Right hindlimb (tissue), 1 donor: ENCODE measurements at regions not wholly inside any gene's neighbourhood (a gene's known extent, or its start where the extent isn't known, plus 50 kb on each side); places are given as distances from the start of the nearest gene placed in this dataset.
"Not testable (repeated sequence)": the region's sequence is repeated elsewhere in the genome, so short reads cannot be mapped to it uniquely, and the experiment has no call there.

Experiments
- DNase-seq: peaks from one replicate; pipeline ENCODE4 v3.0.0-alpha.2; 2018

DNA sequence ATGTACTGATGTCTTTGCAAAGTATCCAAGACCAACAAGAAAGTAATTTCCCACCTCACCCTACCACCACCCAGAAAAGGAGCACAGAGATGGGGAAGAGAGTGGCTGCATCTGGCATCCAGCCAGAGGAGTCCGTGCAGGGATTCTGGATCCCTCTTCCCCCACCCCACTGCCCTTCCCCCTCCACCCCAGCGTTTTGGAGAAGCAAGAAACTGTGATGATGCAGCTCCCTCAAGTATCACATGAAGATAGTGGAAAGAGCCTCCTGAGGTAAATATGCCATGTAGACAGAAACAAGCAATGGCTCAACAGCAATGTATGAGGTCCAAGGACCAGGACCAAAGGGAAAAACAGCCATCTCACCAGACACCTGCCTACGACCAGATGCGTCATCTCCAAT lies 153.8 kb downstream of the DEPDC1B start:
- DNase-seq, result no peak

DNA sequence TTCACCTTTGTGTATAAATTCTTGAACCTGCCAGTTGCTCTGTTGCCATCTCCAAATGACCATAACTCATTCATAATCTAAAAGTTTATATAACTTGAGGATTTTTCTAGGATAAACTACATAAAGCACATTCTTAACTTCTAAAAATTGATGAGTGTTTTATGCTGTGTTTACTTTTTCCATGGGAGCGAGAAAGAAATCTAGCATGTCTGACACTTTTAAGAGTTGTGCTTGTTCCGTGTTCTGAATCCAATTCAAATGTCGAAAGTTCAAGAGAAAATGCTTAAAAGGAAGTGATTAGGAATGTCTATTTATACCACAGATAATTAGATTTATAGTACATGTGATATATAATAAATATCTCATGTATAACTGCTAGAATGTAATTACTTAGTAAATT lies 154.4 kb downstream of the DEPDC1B start:
- no peak for DNase-seq

DNA sequence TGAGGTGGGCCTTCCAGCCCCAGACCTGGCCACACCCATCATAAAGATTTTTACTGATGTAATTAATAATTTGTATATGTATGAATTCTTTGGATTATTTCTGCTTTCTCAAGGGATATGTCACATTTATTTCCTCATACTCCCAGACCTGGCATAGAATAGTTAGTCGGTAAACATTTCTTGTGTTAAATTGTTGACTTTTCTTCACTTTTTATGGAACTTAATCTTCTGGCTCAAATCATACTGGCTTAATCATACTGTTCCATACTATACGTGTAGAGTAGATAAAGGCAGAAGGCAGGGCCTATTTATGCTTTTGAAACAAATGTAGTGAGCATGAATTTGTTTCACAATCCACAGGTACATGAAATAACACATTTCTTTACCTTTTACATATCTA lies 155.8 kb downstream of the DEPDC1B start:
- DNase-seq, result no peak

DNA sequence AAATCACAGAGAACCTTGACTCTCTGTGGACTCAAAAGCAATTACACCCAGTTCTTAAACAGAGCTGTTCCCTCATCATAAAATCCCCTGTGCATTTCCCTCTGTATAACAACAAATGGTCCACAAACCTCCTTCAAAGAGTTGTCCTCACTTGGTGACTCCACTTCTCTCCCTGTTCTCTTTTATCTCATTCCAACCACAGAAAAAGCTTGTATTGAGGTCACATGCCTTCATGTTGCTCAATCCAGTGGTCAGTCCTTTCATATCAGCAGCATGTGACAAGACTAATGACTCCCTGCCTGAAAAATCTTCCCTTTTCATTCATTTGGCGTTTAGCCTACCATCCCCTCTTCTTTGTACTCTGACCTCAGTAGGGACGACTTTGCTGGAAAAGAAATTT lies 158.0 kb downstream of the DEPDC1B start:
- DNase-seq, result no peak

DNA sequence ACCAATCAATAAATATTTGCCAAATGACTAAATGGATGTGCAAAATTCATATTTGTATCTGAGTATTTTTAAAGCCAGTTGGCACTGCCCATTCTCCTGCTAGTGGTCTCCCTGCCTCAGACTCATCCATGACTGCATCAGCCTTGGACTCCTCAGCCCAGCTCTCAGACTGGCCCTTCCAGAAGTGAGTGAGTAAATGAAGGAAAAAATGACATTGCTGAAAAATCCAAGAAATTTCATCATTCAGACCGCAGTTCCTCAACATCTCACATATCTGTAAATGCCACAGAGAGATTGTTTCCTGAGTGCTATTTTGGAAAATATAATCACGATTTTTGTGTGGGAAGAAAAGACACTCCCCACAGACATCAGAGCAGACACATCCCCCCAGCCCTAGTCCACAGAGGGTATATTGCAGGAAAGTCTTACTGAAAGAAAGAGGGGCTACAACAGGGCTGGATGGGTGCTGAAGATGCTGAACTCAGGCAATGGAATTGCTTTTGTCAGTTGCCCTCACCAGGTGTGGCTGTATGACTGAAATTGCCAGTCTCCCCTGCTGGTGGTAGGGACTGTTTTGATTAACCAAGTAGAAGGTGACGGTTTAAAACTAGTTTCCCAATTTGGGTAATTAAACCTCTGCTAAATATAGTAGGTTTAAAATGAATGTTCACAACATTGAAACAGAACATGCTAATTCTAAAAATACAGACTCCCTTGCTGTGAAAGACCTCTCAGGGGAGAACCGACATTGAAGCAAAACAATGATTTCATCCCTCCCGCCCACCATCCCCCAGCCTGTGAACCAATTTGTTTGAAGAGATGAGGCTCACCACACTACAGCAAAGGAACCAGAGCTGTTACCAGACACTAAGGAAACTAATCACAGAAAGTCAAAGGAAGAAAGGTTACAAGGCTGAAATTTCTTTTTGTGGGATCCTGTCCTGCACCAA lies 158.8 kb downstream of the DEPDC1B start:
- no peak for DNase-seq

DNA sequence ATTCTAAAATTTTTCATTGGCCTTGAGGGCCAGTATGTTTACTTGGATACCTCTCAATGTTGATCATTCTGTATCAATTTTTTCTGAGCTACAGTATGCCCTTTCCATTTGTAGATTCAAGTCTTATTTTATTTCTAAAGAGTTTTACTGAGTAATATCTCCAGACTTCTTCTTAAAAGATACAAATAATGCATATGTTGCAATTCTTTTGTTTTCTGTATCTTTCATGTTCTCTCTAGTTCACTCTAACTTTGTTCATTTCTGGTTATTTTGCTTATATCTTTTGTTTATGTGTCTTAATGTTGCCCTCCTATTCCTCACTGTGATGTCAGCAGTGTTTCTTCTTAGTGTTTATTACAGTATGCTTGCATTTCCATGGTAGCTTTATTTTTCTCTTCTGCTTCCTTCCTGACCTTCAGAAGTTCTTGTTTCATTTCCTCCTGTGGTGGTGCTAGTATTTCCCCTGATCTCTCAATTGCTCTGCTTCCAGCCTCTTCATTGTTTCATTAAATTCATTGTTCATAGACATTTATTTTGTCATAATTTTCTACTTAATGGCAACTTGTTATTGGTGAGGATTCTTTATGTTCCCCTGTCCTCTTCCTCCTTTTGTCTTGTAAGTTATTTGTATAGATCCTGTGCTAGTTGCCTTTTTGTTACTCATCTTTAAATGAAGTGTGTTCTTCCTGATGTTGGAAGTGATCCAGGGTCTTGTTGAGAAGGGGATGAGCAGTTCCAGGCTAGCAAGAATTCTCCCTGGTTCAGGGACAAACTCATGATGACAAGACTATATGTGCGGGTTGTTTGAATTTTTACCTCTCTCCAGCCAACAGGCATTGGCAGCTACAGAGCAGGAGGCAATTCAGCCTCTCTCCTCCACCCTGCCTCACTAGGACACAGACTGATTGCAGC lies 160.8 kb downstream of the DEPDC1B start:
- no peak for DNase-seq

DNA sequence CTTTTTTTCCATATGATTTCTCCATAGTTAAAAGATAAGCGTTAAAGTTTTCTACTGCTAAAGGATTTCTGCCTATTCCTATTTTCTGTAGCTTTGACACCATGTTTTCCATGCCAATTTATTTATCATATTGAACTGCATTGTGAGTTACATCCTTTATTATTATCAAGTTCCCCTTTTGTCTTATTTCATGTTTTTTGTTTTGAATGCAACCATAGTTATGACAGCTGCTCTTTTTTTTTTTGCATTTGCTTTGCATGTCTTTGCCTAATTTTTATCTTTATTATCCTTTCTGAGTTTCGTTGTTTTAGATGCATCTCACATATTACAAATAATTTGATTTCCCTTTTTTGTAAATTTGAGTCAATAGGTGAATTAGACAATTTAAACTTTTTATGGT lies 161.5 kb downstream of the DEPDC1B start:
- DNase-seq, result no peak

DNA sequence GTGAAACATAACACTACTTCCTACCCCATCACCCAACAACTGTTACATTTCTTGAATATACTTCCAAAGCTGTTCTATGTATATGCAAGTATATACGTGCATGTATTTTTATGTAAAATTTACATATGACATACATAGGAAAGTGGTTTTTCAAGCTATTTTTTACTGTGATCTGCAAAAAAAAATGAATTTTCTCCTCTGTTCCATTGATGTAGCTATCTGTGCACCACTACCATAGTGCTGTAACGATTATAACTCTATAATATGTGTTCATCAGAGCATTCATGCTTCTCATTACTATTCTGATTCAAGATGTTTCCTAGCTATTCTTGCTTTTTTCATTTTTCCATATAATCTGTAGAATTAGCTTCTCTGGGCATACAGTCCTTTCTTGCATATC lies 164.0 kb downstream of the DEPDC1B start:
- no peak for DNase-seq

DNA sequence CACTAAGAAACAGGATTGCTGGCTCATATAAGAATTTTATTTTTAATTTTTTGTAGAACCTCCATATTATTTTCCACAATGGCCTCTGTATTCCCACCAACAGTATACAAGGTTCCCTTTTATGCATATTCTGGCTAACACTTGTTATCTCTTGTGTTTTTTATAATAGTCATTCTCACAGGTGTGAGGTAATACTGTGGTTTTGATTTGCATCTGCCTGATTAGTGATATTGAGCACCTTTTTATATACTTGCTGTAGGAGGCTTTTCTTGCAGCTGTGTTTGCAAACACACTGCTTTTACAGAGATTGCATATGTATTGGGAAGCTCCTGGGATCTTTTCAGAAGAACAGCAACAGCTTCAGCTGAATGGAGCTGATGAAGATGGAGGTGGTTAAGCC lies 164.8 kb downstream of the DEPDC1B start:
- DNase-seq, result no peak

DNA sequence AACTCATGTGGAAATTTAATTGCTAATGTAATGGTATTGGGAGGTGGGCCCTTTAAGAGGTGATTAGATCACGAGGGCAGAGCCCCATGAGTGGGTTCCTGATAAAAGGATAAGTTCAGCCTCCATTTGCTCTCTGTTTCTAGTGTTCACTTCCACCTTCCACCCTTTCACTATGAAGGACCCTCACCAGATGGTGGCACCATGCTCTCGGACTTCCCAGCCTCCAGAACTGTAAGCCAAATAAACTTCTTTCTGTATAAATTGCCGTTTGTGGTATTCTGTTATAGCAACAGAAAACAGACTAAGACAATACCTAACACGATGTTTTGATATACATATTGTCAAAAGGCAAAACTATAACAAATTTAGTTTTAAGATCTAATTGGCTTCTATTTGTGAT lies 166.2 kb downstream of the DEPDC1B start:
- DNase-seq, result no peak

DNA sequence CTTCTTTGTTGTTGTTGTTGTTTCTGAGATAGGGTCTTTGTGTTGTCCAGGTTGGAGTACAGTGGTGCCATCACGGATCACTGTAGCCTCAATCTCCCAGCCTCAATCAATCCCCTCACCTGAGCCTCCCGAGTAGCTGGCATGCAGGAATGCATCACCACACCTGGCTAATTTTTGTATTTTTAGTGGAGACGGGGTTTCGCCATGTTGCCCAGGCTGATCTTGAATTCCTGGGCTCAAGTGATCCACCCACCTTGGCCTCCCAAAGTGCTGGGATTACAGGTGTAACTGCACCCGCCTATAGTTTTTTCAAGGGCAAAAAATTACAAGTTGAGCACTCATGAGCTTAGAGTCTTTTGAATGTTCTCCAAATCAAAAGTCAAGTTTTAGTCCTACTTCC lies 167.2 kb downstream of the DEPDC1B start:
- not testable (repeated sequence) for DNase-seq

DNA sequence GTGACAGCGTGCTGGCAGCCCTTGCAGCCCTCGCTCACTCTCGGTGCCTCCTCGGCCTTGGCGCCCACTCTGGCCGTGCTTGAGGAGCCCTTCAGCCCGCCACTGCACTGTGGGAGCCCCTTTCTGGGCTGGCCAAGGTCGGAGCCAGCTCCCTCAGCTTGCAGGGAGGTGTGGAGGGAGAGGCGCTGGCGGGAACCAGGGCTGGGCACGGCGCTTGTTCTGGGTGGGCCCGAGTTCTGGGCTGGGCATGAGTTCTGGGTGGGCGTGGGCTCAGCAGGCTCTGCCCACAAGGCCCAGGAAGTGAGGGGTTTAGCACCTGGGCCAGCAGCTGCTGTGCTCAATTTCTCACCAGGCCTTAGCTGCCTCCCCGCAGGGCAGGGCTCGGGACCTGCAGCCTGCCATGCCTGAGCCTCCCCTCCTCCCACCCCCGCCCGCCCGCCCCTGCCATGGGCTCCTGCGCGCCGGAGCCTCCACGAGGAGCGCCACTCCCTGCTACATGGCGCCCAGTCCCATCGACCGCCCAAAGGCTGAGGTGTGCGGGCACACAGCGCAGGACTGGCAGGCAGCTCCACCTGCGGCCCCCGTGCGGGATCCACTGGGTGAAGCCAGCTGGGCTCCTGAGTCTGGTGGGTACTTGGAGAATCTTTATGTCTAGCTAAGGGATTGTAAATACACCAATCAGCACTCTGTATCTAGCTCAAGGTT lies 169.7 kb downstream of the DEPDC1B start:
- DNase-seq, result not testable (repeated sequence)

DNA sequence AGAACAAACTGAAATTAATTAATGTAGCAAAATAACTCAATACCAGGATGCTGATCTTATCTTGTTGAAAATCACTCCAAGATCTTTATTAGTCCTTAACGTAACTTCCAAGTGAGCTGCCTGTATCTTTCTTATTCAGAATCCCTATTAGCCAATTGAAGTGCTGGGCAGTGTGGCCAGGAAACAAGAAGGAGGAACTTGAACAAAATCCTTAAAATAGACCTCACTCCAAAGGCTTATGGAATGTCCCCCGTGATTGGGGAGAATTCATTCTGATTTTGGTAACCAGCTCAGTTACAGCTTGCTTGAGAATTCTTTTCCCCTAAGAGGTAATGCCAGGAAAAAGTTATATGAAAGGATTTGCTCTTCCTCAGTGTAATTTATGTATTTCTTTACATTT lies 171.0 kb downstream of the DEPDC1B start:
- DNase-seq, result no peak

DNA sequence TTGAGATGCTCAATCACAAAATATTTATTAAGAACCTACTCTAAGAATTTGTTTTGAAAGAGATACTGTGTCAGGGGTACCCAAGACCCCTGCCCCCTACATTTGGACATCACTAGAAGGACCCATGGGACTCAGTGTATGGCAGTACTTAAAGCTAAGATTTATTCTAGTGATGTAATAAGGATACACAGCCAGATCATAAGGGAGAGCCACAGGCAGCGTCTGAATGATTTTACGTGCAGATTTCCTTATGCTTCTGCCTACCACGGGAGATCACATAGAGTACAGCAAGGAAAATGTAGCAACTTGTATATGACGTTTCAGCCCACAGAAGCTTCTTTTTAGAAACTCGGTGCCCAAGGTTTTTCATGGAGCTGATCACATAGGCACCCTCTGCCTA lies 172.9 kb downstream of the DEPDC1B start:
- no peak for DNase-seq

DNA sequence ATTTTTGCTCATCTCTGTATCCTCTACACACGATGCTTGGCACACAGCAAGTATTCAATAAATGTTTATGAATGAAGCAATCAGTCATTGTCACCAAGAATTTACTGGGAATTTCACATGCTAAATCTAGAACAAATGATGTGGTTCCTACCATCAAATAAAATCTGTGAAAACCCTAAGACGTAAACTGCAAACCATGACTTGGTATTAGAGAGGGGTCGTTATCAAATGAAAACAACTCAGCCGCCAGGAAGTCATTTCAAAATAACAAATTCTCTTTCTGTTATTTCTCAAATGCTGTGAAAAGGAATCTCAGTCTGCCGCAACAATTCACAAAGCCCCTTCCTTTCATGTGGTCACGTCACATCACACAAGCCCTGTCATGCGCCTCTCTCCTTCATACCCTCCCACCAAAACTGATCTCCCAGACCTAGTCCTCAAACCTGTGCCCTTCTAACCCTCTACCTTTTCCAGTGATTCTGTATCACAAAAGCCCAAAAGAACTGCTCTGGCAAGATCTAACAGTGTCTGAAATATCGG lies 173.6 kb downstream of the DEPDC1B start:
- DNase-seq, result no peak

DNA sequence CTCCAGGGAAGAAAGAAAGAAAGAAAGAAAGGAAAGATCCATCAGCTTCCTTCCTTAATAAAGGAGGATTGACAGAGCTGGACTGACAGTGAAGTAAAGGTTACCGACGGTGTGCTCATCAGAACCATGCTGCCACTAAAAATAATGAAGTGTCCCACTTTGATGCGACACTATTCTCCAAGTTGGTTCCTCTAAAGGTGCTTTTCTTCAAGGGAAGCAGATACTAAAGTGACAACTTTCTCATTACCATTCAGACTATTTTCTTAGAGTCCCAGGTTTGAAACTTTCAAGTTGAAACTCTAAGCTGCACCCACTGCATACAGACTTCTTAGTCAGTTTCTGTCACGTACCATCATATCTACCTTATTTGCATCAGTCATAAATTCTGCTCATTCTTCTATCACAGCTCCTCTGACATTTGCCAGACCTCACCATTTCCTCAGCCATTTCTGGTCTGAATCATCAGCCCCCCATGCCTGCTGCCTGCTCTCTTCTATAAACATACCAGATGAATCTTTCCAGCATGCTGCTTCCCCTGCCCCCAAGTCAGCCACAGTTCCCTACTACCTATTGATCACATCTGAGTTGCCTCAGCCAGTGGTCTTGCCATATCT lies 177.6 kb downstream of the DEPDC1B start:
- DNase-seq, result no peak

DNA sequence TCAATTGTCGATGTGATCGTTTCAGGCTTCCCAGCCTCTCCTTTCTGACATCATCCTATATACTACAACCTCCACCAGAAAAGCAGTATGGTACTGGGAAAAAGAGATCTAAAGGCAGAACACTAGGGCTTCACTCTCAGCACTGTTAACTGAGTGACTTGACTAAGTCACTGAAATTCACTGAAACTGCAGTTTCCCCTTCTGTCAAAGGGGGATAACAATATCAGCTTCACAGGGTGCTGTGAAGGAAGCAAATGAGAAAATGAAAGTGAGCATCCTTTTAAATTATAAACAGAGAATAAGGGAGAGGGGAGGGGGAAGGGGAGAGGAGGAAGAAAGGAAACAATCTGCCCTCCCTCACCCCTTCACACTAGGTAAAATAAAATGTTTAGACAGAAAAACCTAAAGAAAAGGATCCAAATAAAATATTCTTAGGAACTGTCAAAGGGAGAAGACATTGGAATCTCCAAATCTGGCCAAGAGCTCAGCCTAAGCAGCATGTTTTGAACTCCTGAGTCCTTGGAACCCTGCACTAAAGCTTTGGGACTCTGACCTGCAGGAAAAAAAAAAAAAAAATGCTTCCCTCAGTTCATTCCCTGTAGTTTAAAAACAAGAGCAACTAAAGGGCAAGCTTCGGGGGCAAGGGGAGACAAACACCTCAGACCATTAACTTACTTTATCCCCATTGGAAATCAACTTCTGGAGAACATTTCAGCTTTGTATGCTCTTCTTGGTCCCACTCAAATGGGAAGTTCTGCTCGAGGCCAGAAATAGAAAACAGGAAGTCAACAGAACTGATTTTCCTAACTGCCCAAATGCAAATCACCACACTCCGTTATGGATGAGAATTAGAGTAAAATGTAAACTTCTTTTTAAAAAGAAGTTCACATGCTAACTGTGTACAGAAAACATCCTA lies 178.3 kb downstream of the DEPDC1B start:
- DNase-seq, result no peak

DNA sequence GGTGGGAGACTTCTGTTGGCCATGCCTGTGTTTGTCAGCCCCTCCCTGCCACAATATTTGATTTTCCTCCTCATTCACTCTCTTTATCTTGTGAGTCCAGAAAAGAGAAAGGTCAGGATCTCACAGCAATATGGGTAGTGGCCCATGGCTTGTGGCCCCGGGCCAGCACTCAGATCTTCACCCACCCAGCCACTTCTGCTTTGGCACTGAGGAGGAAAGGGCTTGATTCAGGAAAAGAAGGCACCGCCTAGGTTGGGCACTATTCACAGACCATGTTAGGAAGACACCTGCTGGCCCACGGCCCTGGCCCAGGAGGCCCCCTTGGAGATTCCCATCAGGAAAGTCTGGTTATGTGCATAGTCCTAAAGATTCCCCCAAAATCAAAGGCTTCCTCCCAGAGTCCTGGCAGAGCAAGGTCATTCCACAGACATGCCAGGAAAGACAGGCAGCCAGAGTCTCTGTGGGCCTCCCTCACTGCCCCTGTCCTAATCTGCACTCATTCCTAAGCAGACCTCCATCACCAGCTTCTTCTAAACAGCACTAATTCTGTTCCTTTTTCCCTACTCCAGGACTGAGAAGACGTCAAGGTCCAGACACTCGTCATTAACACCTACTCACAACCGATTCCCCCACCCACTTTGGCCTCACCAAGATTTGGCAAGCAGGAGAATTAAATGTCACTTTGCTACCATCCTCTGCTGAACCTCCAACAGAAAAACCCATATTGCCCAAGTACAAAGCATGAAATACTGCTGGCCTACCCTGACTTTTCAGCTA lies 179.3 kb downstream of the DEPDC1B start:
- no peak for DNase-seq

DNA sequence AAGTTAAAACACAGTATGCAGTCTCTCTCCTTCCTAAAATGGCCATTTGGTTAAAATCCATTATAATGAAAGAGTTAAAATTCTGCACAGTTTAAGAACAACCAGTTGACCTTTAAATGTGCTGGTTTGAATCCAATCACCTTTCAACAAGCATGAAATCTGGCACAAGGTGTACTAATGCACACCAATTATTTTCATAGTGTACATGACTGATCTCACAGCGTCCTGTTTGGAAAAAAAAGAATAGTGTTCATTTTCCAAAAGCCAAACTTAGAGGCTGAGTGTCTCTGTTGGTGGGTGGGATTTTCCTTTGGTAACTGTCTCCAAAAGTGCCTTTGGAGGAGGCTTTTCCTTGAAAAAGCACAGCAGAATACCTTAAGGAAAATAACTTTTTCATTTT lies 180.6 kb downstream of the DEPDC1B start:
- no peak for DNase-seq

DNA sequence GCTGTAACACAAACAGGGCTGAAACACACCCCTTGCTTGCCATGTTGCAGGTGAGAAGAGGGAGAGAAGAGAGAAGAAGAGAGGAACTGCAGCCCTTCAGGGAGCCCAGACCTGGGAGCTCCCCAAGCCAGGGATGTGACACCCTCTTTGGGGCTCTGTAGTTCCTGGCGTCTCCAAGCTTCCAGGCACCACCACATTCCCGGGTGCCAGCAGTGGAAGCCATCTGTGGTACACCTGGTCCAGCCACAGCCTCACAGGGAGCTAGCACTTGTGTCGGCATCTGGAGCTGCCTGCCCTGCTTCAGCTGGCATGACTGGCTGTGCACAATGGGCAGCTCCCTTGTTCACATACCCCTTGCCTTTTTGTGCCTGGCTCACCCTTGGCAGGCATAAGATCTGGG lies 182.1 kb downstream of the DEPDC1B start:
- DNase-seq, result no peak
